OCI-LY1 (cell line): ENCODE measurements at regions not wholly inside any gene's neighbourhood (a gene's known extent, or its start where the extent isn't known, plus 50 kb on each side); places are given as distances from the start of the nearest gene placed in this dataset.
A peak's percentile ranks its signal among the peaks of the same experiment; 100 is the strongest.

Experiments
- H2AFZ ChIP-seq: fragments of 200-600 bp; sonication (generic), shearing (Covaris generic); 2 replicates; pipeline ENCODE4 v1.6.0; 2014; ENCODE audit warnings: antibody characterized with exemption, mild to moderate bottlenecking, low read length
- H3F3A ChIP-seq: fragments of 200-600 bp; sonication (generic), shearing (Covaris generic); 2 replicates; pipeline ENCODE4 v1.6.0; 2014; ENCODE audit warnings: mild to moderate bottlenecking, antibody characterized with exemption, low read length, moderate library complexity; ENCODE audit not compliant: insufficient read depth
- H3K27ac ChIP-seq: fragments of 200-600 bp; sonication (generic); 2 replicates; pipeline ENCODE4 v1.5.1; 2014; ENCODE audit warnings: low read length, mixed run types, mild to moderate bottlenecking, low read depth; ENCODE audit not compliant: poor library complexity, severe bottlenecking
- H3K27me3 ChIP-seq: fragments of 200-600 bp; sonication (generic); 2 replicates; pipeline ENCODE4 v1.6.0; 2014; ENCODE audit warnings: antibody characterized with exemption, mild to moderate bottlenecking, low read length, moderate library complexity; ENCODE audit not compliant: insufficient read depth
- H3K36me3 ChIP-seq: fragments of 200-600 bp; sonication (generic); 2 replicates; pipeline ENCODE4 v1.6.1; 2014; ENCODE audit warnings: mild to moderate bottlenecking, antibody characterized with exemption, low read length, moderate library complexity, mixed read lengths; ENCODE audit not compliant: insufficient read depth
- H3K4me1 ChIP-seq: fragments of 200-600 bp; sonication (generic); 2 replicates; pipeline ENCODE4 v1.5.1; 2014; ENCODE audit warnings: mild to moderate bottlenecking, low read length, moderate library complexity; ENCODE audit not compliant: insufficient read depth, severe bottlenecking
- H3K4me2 ChIP-seq: fragments of 200-600 bp; sonication (generic), shearing (Covaris generic); 2 replicates; pipeline ENCODE4 v1.6.1; 2014; ENCODE audit warnings: low read length
- H3K4me3 ChIP-seq: fragments of 200-600 bp; sonication (generic); 2 replicates; pipeline ENCODE4 v1.5.1; 2014; ENCODE audit warnings: low read length, low read depth, mild to moderate bottlenecking, mixed read lengths; ENCODE audit not compliant: poor library complexity, severe bottlenecking
- H3K79me2 ChIP-seq: fragments of 200-600 bp; shearing (Covaris generic); 2 replicates; pipeline ENCODE4 v1.6.1; 2016; ENCODE audit warnings: mixed run types, low read length, mixed read lengths; ENCODE audit not compliant: insufficient read depth
- H3K9ac ChIP-seq: fragments of 200-600 bp; sonication (generic), shearing (Covaris generic); 2 replicates; pipeline ENCODE4 v1.6.1; 2014; ENCODE audit warnings: mild to moderate bottlenecking, low read length, mixed read lengths
- H3K9me2 ChIP-seq: fragments of 200-600 bp; sonication (generic), shearing (Covaris generic); 2 replicates; pipeline ENCODE4 v1.6.1; 2014; ENCODE audit warnings: low read depth, mild to moderate bottlenecking, low read length, mixed read lengths
- H3K9me3 ChIP-seq: fragments of 200-600 bp; shearing (Covaris generic); 2 replicates; pipeline ENCODE4 v1.6.1; 2014; ENCODE audit warnings: low read length, mixed read lengths
- H4K20me1 ChIP-seq: fragments of 200-600 bp; sonication (generic), shearing (Covaris generic); 2 replicates; pipeline ENCODE4 v1.6.0; 2016; ENCODE audit warnings: mild to moderate bottlenecking, low read length; ENCODE audit not compliant: insufficient read depth
- CTCF ChIP-seq: fragments of 200-600 bp; sonication (generic), shearing (Covaris generic); IDR thresholded peaks from 2 replicates; pipeline ENCODE4 v1.5.1; 2017; ENCODE audit warnings: mild to moderate bottlenecking, antibody characterized with exemption, low read length, moderate library complexity, mixed read lengths
- EZH2 ChIP-seq: fragments of 200-600 bp; sonication (generic), shearing (Covaris generic); IDR thresholded peaks from 2 replicates; pipeline ENCODE4 v1.8.0; 2017; ENCODE audit warnings: borderline replicate concordance, mixed run types, mild to moderate bottlenecking, antibody characterized with exemption, low read length, moderate library complexity, mixed read lengths

DNA sequence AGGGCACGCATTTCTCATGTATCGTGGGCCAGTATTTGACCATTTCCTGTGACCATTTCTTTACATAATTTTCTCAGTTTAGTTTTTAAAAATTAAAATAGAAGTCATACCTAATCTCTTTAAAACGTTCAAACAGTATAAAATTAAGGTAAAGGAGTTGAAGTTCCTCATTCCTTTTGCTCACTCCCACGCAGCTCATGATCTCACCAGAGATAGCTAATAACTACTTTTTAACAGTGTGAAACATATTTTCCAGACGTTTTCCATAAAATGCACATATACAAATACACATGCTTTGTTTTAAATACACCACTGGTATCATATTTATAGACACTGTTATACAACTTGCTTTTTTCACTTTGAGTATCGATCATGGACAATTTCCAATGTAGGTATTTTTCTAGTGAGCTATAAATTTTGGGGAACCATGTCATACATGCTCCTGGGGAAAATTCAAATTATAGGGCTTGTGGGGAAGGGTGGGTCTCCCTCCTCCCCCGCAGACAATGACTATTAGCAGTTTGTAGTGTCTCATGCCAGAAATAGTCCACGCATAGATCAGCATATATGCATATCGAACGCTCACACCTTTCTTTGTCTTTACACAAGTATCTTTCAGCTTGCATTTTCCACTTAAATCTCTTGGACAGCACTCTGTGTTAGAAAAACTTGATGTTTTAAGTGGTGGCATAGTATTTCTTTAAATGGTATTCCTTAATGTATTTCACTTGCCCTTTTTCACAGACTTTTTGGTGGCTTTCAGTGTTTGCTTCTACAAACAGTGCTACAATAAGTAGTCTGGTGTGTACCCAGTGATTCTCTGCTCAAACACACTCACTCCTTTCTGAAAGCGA is 145.5 kb upstream of the ZNF217 start:
- no peak for TF ChIP-seq CTCF
- no peak for TF ChIP-seq EZH2
- Histone ChIP-seq H3K9me2 (no peaks in the 10 kb centered on the region), H3K27ac (peak overlapping the region; percentile 95), H3K4me2 (peak overlapping the region; percentile 80), H4K20me1 (no peaks in the 10 kb centered on the region), H3K4me3 (peak overlapping the region; percentile 48), H3K27me3 (no peaks in the 10 kb centered on the region), H3F3A (peaks cover 7% of the 10 kb centered on the region), H3K4me1 (peaks cover 72% of the 10 kb centered on the region), H3K9ac (peak overlapping the region; percentile 67), H2AFZ (no peak overlapping the region), H3K9me3 (no peaks in the 10 kb centered on the region), H3K79me2 (no peaks in the 10 kb centered on the region), H3K36me3 (no peaks in the 10 kb centered on the region)

DNA sequence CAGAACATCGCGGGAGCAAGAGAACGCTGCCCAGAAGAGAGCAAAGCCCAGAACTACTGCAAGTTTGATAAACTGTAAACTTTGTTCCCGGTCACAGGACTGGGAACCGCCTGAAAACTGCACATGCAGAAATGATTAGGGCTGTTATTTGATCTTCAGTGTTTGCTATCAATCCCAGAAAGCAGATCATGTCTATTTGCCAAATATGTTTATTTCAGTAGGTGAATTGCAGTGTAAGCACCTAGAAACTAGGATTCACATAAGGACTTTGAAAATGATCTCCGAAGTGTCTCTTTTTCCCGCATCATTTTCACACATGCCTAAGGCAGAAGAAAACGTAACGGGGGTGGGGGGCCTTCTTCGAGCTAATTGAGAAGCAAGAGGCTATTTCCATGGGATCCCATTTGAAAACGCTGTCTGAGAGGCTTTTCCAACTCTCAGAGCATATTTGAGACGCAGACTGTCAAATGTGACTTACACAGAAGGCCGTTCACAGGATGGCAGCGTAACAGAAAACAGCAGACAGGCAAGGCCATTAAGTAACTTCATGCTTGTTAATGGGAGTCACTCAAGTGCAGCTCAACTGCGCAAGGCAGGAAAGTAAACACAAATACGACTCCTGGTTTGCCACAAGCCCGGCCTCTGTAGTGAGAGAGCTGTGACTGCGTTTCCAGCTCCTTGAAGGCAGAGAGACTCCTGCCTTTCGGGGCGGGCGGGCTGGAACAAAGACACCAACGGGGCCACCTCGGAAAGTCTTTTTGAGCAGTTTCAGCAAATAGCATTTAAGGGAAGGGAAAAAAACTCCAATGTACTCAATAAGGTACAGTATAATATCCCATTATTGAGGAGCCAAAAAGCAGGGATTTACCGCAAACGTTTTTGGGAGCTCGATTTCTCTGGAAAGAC is 144.7 kb upstream of the ZNF217 start:
- H3K4me3 ChIP-seq: peak overlapping the region; percentile 48
- peak overlapping the region; percentile 33; the same call in 1 of the 2 replicates for H2AFZ ChIP-seq
- H3K9ac ChIP-seq: peak overlapping the region; percentile 67
- no peak for TF ChIP-seq EZH2
- TF ChIP-seq CTCF: no peak
- H3K27me3 ChIP-seq: no peaks in the 10 kb centered on the region
- H3K9me2 ChIP-seq: no peaks in the 10 kb centered on the region
- H3F3A ChIP-seq: peaks cover 7% of the 10 kb centered on the region
- no peaks in the 10 kb centered on the region for H3K79me2 ChIP-seq
- H3K27ac ChIP-seq: peak overlapping the region; percentile 95
- no peaks in the 10 kb centered on the region for H3K9me3 ChIP-seq
- no peaks in the 10 kb centered on the region for H4K20me1 ChIP-seq
- peak overlapping the region; percentile 80 for H3K4me2 ChIP-seq
- H3K36me3 ChIP-seq: no peaks in the 10 kb centered on the region
- H3K4me1 ChIP-seq: peaks cover 67% of the 10 kb centered on the region

- H3K9ac ChIP-seq: peak overlapping the region; percentile 67
- H3F3A ChIP-seq: peaks cover 7% of the 10 kb centered on the region
- H3K9me2 ChIP-seq: no peaks in the 10 kb centered on the region
- peak overlapping the region; percentile 48 for H3K4me3 ChIP-seq
- H3K79me2 ChIP-seq: no peaks in the 10 kb centered on the region
- no peaks in the 10 kb centered on the region for H3K27me3 ChIP-seq
- peak overlapping the region; percentile 95 for H3K27ac ChIP-seq
- peak overlapping the region; percentile 80 for H3K4me2 ChIP-seq
- no peaks in the 10 kb centered on the region for H4K20me1 ChIP-seq
- H2AFZ ChIP-seq: peak overlapping the region; percentile 33; the same call in 1 of the 2 replicates
- TF ChIP-seq CTCF (no peak), EZH2 (no peak)
- H3K4me1 ChIP-seq: peaks cover 67% of the 10 kb centered on the region
- H3K36me3 ChIP-seq: no peaks in the 10 kb centered on the region
- no peaks in the 10 kb centered on the region for H3K9me3 ChIP-seq
These were observed 143.9 kb upstream of the ZNF217 start for GRCh38 chr20:53737396-53738038.
